D341Med (cell line): ENCODE measurements at regions not wholly inside any gene's neighbourhood (a gene's known extent, or its start where the extent isn't known, plus 50 kb on each side); places are given as distances from the start of the nearest gene placed in this dataset.
"Not testable (repeated sequence)": the region's sequence is repeated elsewhere in the genome, so short reads cannot be mapped to it uniquely, and the experiment has no call there.

Source experiments
- DNase-seq: peaks from one replicate; pipeline ENCODE4 v3.0.0; 2012; ENCODE audit warnings: low spot score

DNA sequence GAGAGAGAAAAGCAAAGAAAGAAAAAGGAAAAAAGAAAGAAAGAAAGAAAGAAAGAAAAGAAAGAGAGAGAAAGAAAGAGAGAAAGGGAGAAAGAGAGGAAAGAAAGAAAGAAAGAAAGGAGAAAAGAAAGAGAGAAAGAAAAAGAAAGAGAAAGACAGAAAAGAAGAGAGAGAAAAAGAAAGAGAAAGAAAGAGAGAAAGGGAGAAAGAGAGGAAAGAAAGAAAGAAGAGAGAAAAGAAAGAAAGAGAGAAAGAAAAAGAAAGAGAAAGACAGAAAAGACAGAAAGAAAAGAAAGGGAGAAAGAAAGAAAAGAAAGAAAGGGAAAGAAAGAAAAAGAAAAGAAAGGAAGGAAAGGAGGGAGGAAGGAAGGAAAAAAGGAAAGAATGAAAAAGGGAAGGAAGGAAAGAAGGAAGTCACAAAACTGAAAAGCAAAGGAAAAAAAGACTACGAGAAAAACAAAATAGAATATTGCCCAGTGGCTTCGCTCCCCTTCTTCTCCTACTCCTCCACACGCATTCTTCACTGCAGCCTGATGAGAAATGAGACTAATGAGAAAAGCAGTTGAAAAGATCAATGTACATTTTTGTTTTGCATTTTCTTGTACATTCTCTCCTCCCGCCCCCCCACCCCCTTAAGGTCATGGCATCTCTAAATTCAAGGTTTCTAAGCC is 170.0 kb downstream of the SOD2 start:
- DNase-seq: no peak

DNA sequence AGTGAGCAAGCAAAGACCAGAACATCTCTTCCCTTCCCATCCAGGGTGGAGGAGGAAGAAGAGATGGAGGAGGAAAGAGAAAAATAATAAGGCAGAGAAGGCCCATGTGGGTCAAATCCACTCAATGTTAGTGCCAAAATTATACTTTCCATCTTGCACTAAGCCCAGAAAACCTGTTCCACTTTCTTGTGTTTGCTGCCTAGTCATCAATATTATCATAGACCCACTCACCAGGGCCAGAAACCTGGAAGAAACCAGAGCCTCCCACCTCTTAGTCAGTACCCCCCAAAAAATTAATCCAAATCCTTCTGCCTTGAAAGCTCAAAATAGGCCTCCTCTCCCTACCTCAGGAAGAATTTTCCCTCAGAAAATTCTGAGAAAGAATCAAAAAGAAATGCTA is 171.1 kb downstream of the SOD2 start:
- no peak for DNase-seq

DNA sequence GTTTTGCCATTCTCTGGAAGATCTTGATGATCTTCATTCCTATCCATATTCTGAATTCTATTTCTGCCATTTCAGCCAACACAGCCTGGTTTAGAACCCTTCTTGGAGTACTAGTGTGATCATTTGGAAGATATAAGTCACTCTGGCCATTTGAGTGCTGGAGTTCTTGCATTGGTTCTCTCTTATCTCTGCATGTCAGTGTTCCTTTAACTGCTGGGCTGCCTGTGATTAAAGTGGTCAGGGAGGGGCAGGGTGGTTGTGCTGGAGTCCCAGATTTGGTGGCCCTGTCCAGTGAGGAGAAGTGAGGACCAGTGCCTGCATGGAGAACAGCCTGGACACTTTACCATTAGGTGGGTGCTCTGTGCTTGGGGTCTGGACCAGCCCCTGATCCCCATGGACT is 173.0 kb downstream of the SOD2 start:
- no peak for DNase-seq

DNA sequence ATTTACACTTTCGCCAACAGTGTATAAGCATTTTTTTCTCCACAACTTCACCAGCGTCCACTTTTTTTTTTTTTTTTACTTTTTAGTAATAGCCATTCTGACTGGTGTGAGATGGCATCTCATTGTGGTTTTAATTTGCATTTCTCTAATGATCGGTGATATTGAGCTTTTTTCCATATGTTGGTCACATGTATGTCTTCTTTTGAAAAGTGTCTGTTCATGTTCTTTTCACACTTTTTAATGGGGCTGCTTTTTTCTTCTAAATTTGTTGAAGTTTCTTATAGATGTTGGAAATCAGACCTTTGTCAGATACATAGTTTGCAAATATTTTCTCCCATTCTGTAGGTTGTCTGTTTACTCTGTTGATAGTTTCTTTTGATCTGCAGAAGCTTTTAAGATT is 177.2 kb downstream of the SOD2 start:
- DNase-seq: not testable (repeated sequence)

DNA sequence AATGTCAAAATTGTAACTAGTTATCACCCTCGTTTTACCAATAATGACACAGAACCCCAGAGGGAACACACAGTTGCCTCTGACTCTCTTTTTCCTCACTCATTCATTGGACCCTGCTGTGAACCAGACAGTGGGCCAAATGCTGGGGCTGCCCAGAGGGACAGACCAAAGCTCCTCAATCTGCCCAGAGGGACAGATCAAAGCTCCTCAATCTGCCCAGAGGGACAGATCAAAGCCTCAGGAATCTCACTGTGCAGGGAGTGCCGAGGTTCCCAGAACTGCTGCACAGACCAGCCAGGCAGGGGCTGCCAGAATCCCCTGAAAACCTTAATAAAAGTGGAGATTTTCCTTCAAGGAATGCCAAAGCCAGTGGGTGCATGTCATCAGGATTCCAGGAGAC is 179.1 kb downstream of the SOD2 start:
- DNase-seq: no peak

DNA sequence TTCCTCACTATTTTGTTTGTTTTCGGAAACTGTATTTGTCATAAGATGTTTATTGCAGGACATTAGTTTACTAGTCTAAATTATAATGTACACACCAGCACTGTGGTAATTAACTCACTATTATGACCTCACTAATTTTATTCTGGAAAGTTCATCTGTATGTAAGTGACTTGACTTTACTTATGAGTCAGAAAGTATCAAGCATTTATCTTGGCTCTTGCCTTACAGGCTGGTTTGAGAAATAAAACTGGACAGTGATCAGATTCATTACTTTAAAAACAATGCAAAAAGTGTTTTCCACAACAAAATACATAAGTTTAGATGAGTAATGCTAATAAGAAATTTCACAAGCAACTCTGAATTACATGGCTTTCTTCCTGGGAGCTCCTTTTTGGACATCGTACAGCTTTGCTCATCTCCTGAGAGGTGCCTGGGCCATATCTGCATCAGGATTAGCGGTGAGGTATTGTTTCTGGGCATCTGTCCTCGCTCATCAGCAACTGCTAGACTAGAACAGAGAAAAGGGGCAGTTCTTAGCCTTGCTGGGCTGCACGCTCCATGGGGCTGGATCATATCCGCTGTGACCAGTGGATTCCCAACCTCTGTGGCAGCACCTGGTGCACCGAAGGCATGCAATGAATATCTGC is 179.8 kb downstream of the SOD2 start:
- no peak for DNase-seq

DNA sequence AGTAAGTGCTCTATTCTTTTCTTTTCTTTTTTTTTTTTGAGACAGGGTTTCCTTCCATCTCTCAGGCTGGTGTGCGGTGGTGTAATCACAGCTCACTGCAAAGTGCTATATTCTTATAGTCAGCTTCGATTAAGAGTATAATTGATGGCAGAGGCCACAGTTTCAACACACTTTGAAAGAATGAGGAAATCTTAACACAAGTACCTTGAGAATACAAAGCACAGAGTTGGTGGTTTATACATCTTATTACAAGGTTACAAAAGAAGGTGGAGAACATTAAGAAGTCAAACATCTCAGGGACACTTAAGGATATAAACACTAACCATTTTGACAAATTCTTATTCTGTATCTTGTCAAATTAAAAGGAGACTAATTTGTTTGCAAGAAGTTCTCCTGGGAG is 180.5 kb downstream of the SOD2 start:
- no peak for DNase-seq

DNA sequence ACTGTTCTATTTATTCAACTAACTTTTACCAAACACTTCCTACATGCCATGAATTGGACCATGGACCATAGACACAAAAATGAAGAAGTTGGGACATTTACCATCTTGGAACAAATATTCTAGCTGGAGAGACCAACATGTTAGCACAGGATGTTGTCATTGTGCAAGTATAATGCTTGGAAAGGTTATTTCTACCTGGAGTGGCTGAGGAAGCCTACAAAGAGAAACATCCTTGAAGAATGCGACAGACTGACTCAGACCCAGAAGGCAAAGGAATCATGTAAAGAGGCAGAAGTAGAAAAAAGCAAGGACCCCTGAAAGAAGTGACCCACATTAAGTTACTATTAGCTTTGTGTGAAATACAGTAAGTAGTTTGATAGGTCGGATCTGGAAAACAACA is 180.9 kb downstream of the SOD2 start:
- DNase-seq: no peak

DNA sequence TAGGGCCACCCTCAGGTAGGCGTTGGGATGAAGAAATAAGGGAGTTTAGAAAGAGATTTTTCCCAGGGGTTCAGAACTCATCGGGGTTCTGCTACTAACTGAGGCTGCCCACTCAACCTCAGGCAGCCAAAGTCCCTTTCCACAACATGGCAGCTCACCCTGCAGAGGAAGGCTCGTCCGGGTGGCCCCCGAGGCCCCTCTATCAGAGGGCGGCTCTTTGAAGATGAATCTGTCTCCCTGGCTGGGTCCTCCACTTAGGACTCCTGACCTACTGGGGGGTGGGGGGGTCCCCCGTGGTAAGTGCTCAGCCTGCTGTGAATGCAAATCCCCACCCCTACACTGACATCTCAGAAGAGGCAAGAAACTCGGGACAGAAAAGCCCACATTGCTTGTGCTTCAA is 182.9 kb downstream of the SOD2 start:
- DNase-seq: no peak

DNA sequence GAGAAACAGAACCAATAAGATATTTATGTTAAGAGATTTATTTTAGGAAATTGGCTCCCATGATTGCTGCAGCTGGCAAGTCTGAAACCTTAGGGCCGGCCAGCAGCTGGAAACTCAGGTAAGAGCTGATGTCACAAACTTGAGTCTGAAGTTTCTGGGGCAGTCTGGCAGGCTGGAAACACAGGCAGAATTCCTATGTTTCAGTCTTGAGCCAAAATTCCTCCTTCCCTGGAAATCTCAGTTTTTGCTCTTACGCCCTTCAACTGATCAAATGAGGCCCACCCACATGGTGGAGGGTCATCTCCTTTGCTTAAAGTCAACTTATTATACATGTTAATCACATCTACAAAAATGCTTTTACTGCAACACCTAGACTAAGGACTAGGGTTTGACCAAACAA is 184.1 kb downstream of the SOD2 start:
- DNase-seq: no peak

DNA sequence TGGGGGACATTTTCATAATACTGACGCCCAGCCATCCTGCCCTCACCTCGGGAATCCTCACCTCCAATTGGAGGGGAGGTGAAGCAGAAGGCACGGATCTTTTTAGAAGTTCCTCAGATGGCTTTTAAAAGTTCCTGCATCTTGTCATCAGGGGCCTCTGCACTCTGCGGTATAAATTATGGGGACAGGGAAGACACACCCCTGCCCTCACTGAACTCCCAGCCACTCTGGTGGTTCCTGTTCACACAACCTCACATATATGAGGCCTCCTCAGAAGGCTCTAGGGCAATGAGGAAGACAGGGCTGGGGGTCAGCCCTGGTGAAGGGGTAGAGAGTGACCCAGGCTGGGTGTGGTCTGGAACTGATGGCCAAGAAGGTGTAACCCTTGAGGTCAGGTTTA is 187.0 kb downstream of the SOD2 start:
- DNase-seq: no peak

DNA sequence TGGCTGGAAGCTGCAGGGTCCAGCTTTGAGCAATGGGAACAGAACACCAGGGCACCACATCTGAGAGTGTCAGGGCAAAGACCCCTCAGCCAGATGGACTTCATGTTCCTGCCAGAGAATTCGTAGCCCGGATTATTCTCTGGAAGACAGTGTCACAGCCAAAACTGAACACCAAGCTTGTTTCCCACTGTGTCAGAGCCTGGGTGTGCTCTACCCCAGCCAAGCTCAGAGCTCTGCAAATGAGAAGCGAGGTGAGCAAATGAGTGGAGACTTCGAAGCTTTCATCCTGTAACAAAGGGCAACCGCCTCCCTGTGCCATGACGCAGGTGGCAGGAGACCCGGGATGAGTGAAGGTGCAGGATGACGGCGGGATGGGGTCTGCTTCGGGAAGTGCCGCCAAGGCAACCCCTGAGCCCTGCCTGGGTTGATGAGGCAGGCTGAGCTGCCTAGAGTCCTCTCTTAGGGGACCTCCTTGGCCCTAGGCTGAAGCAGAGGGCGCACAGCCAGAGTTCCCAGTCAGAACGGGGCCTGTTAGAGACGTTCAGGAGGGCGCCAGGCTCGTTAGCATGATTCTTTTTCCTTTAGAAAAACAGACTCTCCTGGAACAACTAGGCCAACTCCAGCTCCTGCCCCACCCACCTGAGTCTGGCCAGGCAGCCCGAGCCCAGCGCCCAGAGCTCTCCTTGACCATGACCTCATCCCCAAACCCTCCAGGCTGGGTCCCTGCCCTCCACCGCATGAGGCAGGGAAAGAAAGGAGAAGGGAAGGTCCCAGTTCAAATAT is 187.7 kb downstream of the SOD2 start:
- DNase-seq: no peak

DNA sequence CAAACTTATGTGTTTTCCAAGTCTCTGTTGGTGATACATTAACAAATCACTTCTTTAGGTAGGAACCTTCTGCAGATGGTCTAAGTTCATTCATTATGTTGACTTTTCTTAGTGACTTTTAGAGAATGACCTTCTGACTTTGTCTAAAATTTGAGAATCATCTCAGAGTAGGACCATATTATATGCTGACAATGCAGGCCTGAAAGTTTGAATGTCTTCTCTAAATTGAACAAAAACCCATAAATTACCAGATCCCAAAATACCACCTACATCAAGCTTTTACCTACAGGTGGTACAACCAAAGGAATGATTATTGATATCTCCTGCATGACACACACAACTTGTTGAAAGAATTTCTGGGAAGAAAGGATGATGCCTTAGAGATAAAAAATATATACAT is 191.5 kb downstream of the SOD2 start:
- no peak for DNase-seq

DNA sequence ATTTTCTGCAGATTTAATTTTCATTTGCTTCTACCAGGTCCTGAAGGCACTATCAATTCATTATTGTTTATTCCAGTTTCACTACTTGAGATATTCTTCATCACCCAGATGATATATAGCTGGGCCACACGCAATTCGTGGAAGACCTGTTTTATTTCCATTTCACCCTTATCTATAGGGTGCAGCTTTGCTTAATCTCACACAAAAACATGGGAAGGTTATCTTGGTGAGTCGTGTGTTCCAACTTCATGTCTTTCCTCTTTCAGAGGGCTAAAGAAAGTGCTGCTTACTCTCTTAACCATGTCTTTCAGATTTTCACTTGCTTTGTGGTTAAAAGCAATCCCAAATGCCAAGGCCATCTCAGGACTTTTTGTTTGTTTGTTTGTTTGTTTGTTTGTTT is 194.0 kb downstream of the SOD2 start:
- no peak for DNase-seq

DNA sequence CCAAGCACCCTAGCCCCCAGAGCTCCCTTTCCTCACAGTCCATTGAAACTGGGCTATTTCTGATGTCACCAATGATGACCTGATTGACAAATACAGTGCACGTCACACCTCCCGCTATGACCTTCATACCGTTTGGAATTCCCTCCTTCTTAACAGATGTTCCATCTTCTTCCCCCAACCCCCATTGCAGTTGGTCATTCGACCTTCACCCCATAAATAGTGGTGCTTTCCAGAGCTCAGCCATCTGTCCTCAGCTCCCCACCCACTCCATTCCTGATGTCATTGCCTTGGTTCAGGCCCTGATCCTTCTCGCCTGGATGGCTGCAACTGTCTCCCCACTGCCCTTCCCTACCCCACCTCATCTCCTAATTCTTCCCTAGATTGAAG is 198.5 kb downstream of the SOD2 start:
- DNase-seq: no peak

DNA sequence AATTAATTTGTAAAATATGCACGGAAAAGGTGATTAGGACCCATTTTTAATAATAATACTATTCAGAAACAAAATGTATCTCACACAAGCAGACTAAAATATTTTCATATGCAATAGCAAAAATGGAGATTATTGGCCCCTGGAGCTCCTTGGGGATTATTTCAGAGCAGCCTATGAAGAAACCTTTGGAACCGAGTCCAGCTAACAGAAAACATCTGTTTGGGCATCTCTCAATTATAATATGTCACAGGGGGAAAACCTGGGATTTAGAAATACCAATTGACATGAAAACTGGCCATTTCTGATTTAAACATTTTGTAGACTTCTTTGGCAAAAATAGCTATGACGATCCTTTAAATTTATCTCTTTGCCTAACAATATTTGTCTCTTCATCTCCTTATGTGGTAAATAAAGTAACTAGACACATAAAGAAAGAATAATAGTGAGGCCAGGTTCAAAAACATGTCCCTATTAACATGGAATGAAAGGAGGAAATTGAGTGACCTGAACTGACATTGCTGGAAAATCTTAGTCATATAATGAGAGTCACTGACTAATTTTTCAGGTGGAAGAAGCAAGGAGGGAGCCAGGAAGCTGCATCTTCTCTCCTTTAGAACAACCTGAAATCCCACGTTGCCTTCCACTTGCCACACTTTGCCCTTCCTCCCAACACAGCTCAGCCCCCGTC is 199.0 kb downstream of the SOD2 start:
- no peak for DNase-seq

DNA sequence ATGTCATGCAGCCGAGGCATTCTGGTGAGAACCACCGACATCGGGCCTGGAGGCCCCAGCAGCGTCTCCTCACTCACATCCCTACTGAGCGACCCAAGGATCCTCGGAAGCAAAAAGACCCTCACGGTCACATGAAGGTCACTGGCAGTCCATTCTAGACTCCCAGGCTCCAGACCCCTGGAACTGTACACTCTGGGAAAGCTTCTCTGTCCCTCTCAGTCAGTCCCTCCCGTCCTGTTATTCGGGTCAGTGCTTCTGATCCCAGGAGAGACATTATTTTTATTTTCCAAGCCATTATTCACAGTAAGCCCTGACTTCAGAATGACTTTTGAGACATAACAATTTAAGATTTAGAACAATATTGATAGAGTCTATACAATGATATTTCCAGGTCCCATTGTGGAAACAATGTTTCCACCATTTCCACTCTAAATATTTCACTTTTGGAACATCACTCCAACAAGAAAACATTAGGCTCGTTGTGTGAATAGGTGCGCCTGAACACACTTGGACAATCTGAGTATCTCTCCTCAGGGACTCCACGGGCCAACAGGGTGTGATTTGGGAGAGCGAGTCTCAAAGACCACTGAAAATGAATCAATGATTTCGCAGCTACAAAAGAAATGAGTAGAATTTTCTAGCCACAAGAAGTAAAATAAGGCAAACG is 199.7 kb downstream of the SOD2 start:
- DNase-seq: no peak

DNA sequence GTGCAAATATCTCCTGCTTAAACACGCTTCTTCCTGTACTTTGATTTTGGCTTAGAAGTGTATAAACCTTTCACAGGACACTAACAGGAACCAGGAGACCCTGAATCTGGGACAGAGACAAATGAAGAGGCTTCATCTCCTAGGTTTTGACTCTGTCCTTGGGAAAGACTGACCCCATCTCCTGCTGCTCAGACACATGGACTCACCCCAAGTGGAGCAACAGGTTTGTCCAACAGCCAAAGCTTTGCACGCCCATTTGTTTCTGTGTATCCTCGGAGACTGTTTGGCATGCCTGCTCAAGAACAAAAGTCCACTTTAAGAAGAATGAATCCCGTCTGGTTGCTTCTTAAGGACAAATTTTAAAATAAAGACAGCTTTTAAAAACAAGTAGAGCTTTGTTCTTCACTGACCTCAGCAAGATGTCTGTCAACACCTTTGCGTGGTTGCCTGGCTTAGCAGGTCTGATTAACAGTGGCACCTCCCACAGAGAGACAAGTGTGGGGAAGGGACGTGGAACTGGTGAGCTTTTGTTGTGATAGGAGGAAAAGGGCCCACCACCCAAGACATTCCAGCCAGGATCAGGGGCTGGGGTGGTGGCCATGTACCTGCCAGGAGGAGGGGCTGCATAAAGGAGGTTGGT is 202.6 kb downstream of the SOD2 start:
- DNase-seq: no peak

DNA sequence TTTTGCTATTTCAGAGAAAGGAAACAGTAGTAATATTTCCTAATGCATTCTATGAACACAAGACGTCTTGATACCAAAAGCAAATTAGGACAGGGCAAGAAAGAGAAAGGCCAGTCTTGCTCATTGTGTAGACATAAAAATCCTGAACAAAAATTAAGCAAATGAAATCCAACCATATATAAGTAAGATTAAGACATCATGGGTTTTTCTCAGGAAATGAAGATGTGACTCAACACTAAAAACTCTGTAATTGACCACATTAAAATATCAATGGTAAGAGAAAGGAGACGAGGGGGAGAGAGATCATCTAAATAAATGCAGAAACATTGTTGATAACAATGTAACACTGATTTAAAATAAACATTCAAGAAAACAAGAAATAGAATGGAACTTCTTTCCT is 205.4 kb downstream of the SOD2 start:
- no peak for DNase-seq

DNA sequence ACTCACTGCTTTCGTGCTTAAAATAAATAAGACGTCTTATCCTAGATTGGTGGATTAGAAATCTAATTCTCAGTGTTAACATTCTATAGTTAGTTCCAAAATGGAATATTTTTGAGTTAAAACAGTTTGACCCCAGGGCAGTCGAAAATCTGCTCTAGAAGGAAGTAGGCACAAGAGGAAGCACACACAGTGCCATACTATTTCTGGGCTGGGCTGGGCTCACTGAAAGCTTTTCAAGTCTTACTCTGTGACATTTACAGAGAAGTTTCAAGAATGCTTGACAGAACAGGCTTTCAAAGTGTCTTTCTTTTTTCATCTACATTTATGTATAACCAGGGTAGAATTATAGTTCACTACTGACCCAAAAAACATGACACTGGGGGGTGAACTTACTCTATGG is 209.8 kb downstream of the SOD2 start:
- DNase-seq: no peak

DNA sequence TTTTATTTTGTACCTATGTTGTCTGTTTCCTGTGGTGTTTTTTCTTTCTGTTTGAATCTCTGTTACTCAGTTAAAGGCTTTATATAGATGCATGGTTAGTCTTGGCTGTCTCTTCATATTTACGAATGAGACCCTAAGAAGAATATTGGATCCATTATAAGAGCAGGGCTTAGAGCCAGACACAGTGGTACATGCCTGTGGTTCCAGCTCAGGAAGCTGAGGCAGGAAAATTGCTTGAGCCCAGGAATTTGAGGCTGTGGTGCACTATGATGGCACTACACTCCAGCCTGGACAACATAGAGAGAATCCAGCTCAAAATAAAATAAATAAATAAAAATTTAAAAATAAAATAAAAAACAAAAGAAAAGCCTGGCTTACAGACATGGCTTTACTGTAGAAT is 211.1 kb downstream of the SOD2 start:
- DNase-seq: no peak

DNA sequence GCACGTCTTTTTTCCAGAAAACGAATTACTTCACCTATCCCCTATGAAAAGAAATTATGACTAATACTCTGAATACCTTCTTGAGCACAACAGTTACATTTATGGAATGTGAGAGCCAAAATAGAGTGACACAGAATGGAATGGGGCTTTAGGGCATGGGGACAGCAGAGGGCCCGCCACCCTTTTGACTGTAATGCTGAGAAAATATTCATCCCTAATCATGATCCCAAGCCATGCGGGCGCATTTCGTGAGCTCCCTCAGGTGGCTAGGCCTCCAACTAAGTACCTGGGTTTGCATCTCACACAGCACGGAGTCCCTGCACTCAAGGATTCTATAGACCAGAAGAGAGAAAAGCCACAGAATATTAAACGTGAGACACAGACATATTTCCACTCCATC is 212.6 kb downstream of the SOD2 start:
- DNase-seq: no peak
